ENCODE measurements at regions not wholly inside any gene's neighbourhood (a gene's known extent, or its start where the extent isn't known, plus 50 kb on each side); places are given as distances from the start of the nearest gene placed in this dataset.

DNA sequence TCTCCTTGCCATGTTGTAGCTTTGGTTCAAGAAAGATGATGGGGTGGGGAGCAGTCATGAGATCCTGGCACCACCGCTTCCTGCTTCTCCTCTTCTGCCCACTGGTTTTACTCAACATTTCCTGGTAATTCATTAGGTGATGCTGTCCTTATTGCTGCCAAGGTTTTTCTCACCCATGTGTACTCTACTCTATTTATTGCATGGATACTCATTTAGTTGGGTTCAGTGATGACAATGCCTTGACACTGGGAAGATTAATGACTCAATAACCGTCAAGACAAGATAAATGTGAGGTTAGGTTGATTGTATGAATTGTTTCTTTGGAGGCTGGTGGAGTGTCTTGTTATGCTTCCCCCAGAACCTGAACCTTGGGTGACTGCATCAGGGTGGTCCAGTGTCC lies 484.2 kb downstream of the SIPA1L2 start:
- TF ChIP-seq, protein P1, sequence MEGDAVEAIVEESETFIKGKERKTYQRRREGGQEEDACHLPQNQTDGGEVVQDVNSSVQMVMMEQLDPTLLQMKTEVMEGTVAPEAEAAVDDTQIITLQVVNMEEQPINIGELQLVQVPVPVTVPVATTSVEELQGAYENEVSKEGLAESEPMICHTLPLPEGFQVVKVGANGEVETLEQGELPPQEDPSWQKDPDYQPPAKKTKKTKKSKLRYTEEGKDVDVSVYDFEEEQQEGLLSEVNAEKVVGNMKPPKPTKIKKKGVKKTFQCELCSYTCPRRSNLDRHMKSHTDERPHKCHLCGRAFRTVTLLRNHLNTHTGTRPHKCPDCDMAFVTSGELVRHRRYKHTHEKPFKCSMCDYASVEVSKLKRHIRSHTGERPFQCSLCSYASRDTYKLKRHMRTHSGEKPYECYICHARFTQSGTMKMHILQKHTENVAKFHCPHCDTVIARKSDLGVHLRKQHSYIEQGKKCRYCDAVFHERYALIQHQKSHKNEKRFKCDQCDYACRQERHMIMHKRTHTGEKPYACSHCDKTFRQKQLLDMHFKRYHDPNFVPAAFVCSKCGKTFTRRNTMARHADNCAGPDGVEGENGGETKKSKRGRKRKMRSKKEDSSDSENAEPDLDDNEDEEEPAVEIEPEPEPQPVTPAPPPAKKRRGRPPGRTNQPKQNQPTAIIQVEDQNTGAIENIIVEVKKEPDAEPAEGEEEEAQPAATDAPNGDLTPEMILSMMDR (IDR thresholded peaks at IDR 0.05): no peak
- TF ChIP-seq ZFX (IDR thresholded peaks at IDR 0.05; ENCODE audit: borderline replicate concordance): no peak

Measured in 22Rv1 (cell line).